BE2C (cell line): ENCODE measurements at regions not wholly inside any gene's neighbourhood (a gene's known extent, or its start where the extent isn't known, plus 50 kb on each side); places are given as distances from the start of the nearest gene placed in this dataset.

Experiments
- DNase-seq: peaks from one replicate; pipeline ENCODE4 v3.0.0-alpha.2; 2020
- H3K27me3 ChIP-seq: fragments of 250-450 bp; sonication (Bioruptor Pico); 2 replicates; pipeline ENCODE4 v1.5.1; 2020; ENCODE audit warnings: mild to moderate bottlenecking
- H3K36me3 ChIP-seq: fragments of 250-450 bp; sonication (Bioruptor Pico); 2 replicates; pipeline ENCODE4 v1.5.1; 2020; ENCODE audit warnings: mild to moderate bottlenecking
- H3K4me1 ChIP-seq: fragments of 250-450 bp; sonication (Bioruptor Pico); 2 replicates; pipeline ENCODE4 v1.5.1; 2020
- H3K4me3 ChIP-seq: 2 replicates; pipeline ENCODE4 v1.5.1; 2011; ENCODE audit warnings: low read depth, low read length
- H3K9me3 ChIP-seq: fragments of 250-450 bp; sonication (Bioruptor Pico); 2 replicates; pipeline ENCODE4 v1.5.1; 2020
- TF ChIP-seq, protein P1 (sequence below): IDR thresholded peaks from 2 replicates; pipeline ENCODE4 v1.5.1; 2012; ENCODE audit warnings: mild to moderate bottlenecking, low read depth, low read length

- Histone ChIP-seq H3K27me3 (no peaks in the 10 kb centered on the region), H3K36me3 (no peaks in the 10 kb centered on the region), H3K4me1 (no peaks in the 10 kb centered on the region), H3K9me3 (no peaks in the 10 kb centered on the region), H3K4me3 (no peak overlapping the region)
- no peak for DNase-seq
- TF ChIP-seq, protein P1, sequence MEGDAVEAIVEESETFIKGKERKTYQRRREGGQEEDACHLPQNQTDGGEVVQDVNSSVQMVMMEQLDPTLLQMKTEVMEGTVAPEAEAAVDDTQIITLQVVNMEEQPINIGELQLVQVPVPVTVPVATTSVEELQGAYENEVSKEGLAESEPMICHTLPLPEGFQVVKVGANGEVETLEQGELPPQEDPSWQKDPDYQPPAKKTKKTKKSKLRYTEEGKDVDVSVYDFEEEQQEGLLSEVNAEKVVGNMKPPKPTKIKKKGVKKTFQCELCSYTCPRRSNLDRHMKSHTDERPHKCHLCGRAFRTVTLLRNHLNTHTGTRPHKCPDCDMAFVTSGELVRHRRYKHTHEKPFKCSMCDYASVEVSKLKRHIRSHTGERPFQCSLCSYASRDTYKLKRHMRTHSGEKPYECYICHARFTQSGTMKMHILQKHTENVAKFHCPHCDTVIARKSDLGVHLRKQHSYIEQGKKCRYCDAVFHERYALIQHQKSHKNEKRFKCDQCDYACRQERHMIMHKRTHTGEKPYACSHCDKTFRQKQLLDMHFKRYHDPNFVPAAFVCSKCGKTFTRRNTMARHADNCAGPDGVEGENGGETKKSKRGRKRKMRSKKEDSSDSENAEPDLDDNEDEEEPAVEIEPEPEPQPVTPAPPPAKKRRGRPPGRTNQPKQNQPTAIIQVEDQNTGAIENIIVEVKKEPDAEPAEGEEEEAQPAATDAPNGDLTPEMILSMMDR = no peak
Observed at GRCh38 chr1:87757676-87758075, 429.0 kb downstream of the LMO4 start.

DNA sequence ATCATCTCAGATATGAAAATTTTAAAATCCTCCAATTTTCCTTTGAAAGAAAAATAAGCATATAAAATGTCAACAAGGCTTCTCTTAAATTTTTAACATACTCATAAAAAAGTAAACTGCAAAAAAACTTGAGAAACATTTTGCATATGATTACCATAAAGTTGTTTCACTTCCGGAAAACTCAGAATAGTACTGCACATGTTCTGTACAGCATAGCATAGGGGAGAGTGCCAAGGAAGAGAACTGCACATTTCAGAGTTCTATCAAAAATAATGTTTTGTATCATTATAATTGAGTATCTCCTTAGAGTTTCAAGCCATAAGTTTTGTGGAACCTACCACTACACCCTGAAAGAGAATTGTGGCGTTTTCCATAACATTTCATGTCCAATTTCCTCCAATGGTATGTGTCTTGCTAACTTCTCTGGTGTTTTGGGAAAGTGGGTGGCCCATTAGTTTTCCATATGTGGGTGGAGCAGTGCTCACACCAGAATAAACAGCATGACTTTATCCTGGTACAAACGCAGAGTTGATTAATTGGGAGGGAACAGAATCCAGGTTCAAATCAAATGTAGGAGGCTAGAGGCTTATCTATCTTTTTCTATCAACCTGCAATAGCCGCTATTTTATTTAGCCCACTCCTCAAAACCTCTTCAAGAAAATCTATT lies 430.9 kb downstream of the LMO4 start:
- TF ChIP-seq, protein P1 = no peak
- H3K27me3 ChIP-seq = no peaks in the 10 kb centered on the region
- H3K4me3 ChIP-seq = no peak overlapping the region
- H3K9me3 ChIP-seq = no peaks in the 10 kb centered on the region
- DNase-seq = no peak
- no peaks in the 10 kb centered on the region for H3K4me1 ChIP-seq
- no peaks in the 10 kb centered on the region for H3K36me3 ChIP-seq

GRCh38 chr1:87760155-87760554 lies 431.5 kb downstream of the LMO4 start:
- DNase-seq = no peak
- Histone ChIP-seq H3K36me3 (no peaks in the 10 kb centered on the region), H3K4me1 (no peaks in the 10 kb centered on the region), H3K27me3 (no peaks in the 10 kb centered on the region), H3K4me3 (no peak overlapping the region), H3K9me3 (no peaks in the 10 kb centered on the region)
- TF ChIP-seq, protein P1 = no peak

DNA sequence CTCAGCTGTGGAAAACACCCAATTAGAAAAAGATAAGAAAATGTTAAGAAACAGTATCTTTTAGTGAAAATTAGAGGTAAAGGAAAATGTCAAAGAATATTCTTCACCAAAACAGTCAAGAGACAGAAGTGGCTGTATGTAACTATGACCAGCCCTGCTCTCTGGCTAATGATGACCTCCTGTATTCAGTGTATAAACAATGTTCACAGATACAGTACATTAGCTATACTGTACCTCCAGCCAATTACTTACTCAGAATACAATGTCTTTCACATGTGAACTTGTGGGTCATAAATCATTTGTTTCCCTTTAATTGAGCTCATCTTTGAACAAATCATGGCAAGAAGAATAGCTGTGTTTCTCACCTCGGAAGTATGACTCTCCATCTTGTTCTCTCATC lies 432.0 kb downstream of the LMO4 start:
- Histone ChIP-seq H3K27me3 (no peaks in the 10 kb centered on the region), H3K4me3 (no peak overlapping the region), H3K4me1 (no peaks in the 10 kb centered on the region), H3K9me3 (no peaks in the 10 kb centered on the region), H3K36me3 (no peaks in the 10 kb centered on the region)
- TF ChIP-seq, protein P1 = no peak
- no peak for DNase-seq

DNA sequence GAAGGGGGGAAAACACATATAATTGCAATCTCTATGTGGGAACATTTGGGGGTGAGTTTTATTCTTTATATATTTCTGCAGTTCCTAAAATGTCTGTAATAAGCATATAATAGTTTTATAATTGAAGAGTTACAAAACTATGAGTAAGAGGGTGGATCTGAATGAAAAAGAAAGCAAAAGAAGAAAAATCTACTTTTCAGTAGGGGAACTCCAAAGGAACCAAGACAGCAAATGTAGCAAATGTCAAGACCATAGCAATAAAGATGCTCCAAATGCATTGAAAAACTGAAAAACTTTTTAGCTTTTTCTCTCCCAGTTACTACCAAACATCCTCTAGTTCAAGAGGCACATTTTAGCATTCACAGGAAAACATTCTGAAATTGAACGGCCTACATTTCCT lies 434.8 kb downstream of the LMO4 start:
- no peaks in the 10 kb centered on the region for H3K27me3 ChIP-seq
- no peaks in the 10 kb centered on the region for H3K4me1 ChIP-seq
- no peaks in the 10 kb centered on the region for H3K9me3 ChIP-seq
- DNase-seq = no peak
- H3K4me3 ChIP-seq = no peak overlapping the region
- TF ChIP-seq, protein P1 = no peak
- H3K36me3 ChIP-seq = no peaks in the 10 kb centered on the region

GRCh38 chr1:87765057-87765680 lies 436.5 kb downstream of the LMO4 start:
- Histone ChIP-seq H3K4me1 (no peaks in the 10 kb centered on the region), H3K27me3 (no peaks in the 10 kb centered on the region), H3K9me3 (no peaks in the 10 kb centered on the region), H3K36me3 (no peaks in the 10 kb centered on the region), H3K4me3 (no peak overlapping the region)
- TF ChIP-seq, protein P1 = no peak
- no peak for DNase-seq
